Cardiac muscle cell (in vitro differentiated cells and primary cell): ENCODE measurements at regions not wholly inside any gene's neighbourhood (a gene's known extent, or its start where the extent isn't known, plus 50 kb on each side); places are given as distances from the start of the nearest gene placed in this dataset.

Experiments
- DNase-seq, 2 donors: peaks; one replicate each; pipeline versions ENCODE4 v3.0.0 to v3.0.0-alpha.2; 2010 to 2017; ENCODE audit warnings: low read depth in 1 of 2, low spot score in 1 of 2
- H3K27ac ChIP-seq: fragments of 200-600 bp; sonication (generic); 2 replicates; pipeline ENCODE4 v1.5.1; 2016
- H3K27me3 ChIP-seq: fragments of 200-600 bp; sonication (generic); 2 replicates; pipeline ENCODE4 v1.6.0; 2016; ENCODE audit warnings: control low read depth
- H3K36me3 ChIP-seq: fragments of 200-600 bp; sonication (generic); 2 replicates; pipeline ENCODE4 v1.5.1; 2016; ENCODE audit warnings: control low read depth
- H3K4me1 ChIP-seq: fragments of 200-600 bp; sonication (generic); 2 replicates; pipeline ENCODE4 v1.8.1; 2017; ENCODE audit warnings: low read depth, mild to moderate bottlenecking, mixed run types
- H3K4me3 ChIP-seq: fragments of 200-600 bp; sonication (generic); 2 replicates; pipeline ENCODE4 v1.5.1; 2016; ENCODE audit warnings: mild to moderate bottlenecking
- H3K9me3 ChIP-seq: fragments of 200-600 bp; sonication (generic); 2 replicates; pipeline ENCODE4 v1.5.1; 2017; ENCODE audit warnings: low read depth, mild to moderate bottlenecking, control low read depth
- CTCF ChIP-seq: IDR thresholded peaks from 2 replicates; pipeline ENCODE4 v1.5.1; 2012; ENCODE audit warnings: low read depth, mild to moderate bottlenecking, low read length

- Histone ChIP-seq H3K36me3 (no peaks in the 10 kb centered on the region), H3K4me1 (no peaks in the 10 kb centered on the region), H3K9me3 (no peaks in the 10 kb centered on the region), H3K4me3 (no peak overlapping the region), H3K27ac (no peak overlapping the region), H3K27me3 (no peaks in the 10 kb centered on the region)
- TF ChIP-seq CTCF, result no peak
- DNase-seq, result no peak
These were observed 50.8 kb upstream of the ANP32A start for GRCh38 chr15:68871507-68871906.

- no peak overlapping the region for H3K4me3 ChIP-seq
These were observed 54.1 kb upstream of the ANP32A start for GRCh38 chr15:68874788-68875187.

DNA sequence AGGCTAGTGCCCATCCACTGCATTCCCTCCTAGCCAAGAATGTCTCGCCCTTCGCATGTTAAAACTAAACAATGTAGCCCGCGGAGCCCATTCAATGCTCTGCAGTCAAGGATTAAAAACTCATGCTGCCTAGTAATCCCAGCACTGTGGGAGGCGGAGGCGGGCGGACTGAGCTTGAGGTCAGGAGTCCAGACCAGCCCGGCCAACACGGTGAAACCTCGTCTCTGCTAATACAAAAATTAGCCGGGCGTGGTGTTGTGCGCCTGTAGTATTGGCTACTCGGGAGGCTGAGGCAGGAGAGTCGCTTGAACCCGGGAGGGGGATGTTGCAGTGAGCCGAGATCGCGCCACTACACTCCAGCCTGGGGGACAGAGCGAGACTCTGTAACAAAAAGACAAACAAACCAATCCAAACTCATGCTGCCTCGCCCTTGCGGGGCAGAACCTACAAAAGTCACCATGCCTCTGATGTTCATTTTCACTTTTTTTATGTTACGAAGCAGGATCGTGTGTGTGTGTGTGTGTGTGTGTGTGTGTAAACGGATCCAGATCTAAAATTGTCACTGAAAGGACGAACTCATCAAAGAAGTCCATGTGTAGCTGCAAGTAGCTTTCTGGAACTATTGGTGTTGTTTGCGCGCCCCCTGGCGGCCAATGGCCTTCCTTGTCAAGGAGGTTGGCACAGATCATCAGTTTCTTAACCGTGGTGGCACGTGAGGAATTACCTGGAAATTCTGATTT is 54.8 kb upstream of the SPESP1 start:
- Histone ChIP-seq H3K36me3 (no peaks in the 10 kb centered on the region), H3K4me1 (no peaks in the 10 kb centered on the region), H3K27ac (no peak overlapping the region), H3K4me3 (peak overlapping the region; percentile 37), H3K27me3 (peaks cover 4% of the 10 kb centered on the region), H3K9me3 (no peaks in the 10 kb centered on the region)
- TF ChIP-seq CTCF, result peak; percentile 89
- peak; percentile 92 to 95 for DNase-seq

More at GRCh38 chr15:68874788-68875187, 54.1 kb upstream of the ANP32A start:
- no peak for TF ChIP-seq CTCF
- no peaks in the 10 kb centered on the region for H3K36me3 ChIP-seq
- peaks cover 4% of the 10 kb centered on the region for H3K27me3 ChIP-seq
- no peak overlapping the region for H3K27ac ChIP-seq
- DNase-seq, result no peak
- H3K4me1 ChIP-seq, result no peaks in the 10 kb centered on the region
- no peaks in the 10 kb centered on the region for H3K9me3 ChIP-seq

DNA sequence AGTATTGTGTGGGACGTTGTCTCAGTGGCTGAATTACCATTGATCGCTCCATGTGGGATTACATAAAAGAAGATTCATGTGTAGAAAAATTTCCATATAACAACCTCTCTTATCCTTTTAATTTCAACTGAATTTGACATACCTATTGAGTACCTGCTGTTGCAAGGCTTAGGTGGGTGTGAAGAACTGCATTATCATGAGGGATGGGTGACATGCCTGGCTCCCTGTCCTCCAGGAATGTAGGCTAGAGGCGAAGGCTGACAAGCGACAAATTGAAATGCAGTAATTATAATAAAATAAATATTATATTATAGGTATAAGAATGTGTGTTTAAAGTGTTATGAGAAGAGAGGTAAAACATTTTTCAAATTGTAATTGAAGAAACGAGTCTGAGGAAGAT is 52.7 kb upstream of the SPESP1 start:
- DNase-seq, result no peak
- no peak overlapping the region for H3K27ac ChIP-seq
- no peak overlapping the region for H3K4me3 ChIP-seq
- H3K4me1 ChIP-seq, result no peaks in the 10 kb centered on the region
- no peak for TF ChIP-seq CTCF
- H3K36me3 ChIP-seq, result no peaks in the 10 kb centered on the region
- H3K9me3 ChIP-seq, result no peaks in the 10 kb centered on the region
- peaks cover 4% of the 10 kb centered on the region for H3K27me3 ChIP-seq

- H3K27ac ChIP-seq, result no peak overlapping the region
- peaks cover 4% of the 10 kb centered on the region for H3K27me3 ChIP-seq
- no peaks in the 10 kb centered on the region for H3K4me1 ChIP-seq
- no peak overlapping the region for H3K4me3 ChIP-seq
- H3K36me3 ChIP-seq, result no peaks in the 10 kb centered on the region
- TF ChIP-seq CTCF, result no peak
- no peak for DNase-seq
- H3K9me3 ChIP-seq, result no peaks in the 10 kb centered on the region
These were observed 49.9 kb upstream of the SPESP1 start for GRCh38 chr15:68880382-68880781.
